ENCODE measurements at regions not wholly inside any gene's neighbourhood (a gene's known extent, or its start where the extent isn't known, plus 50 kb on each side); places are given as distances from the start of the nearest gene placed in this dataset.

- Histone ChIP-seq H2AFZ (no peak overlapping the region), H3K27ac (ENCODE audit: low read depth) (no peak overlapping the region), H4K20me1 (replicated peaks; ENCODE audit: insufficient read depth) (no peaks in the 10 kb centered on the region), H3K4me2 (no peak overlapping the region), H3K9me2 (ENCODE audit: insufficient read depth) (no peaks in the 10 kb centered on the region), H3K27me3 (ENCODE audit: insufficient read depth) (no peaks in the 10 kb centered on the region), H3K79me2 (replicated peaks; ENCODE audit: insufficient read depth) (no peaks in the 10 kb centered on the region), H3K4me3 (no peak overlapping the region), H3F3A (replicated peaks; ENCODE audit: low read depth) (no peaks in the 10 kb centered on the region), H3K4me1 (ENCODE audit: insufficient read depth) (no peaks in the 10 kb centered on the region), H3K36me3 (ENCODE audit: insufficient read depth) (no peaks in the 10 kb centered on the region)
- Mint-ChIP-seq H3K4me3 (no peak overlapping the region), H3K9me3 (peaks cover 6% of the 10 kb centered on the region; the same call in 1 of the 3 replicates), H3K27me3 (ENCODE audit: insufficient read depth, low read depth, poor library complexity) (peaks cover 2% of the 10 kb centered on the region), H3K4me1 (no peaks in the 10 kb centered on the region; the same call in 2 of the 3 replicates), H3K27ac (no peak overlapping the region), H3K36me3 (ENCODE audit: low read depth) (peaks cover 12% of the 10 kb centered on the region)
- ATAC-seq (no peak), DNase-seq (ENCODE audit: low spot score) (no peak)
- no peak for TF ChIP-seq JUNB (IDR thresholded peaks at IDR 0.05; ENCODE audit: unreplicated experiment)
- no peak for TF ChIP-seq EZH2phosphoT487 (IDR thresholded peaks at IDR 0.05; ENCODE audit: unreplicated experiment)
- TF ChIP-seq STAT1 (IDR thresholded peaks at IDR 0.05; ENCODE audit: unreplicated experiment) = no peak
These were observed 316.7 kb upstream of the HTR2C start for GRCh38 chrX:114267142-114267541.

GRCh38 chrX:114252186-114252585 lies 331.7 kb upstream of the HTR2C start:
- no peak overlapping the region for H2AFZ ChIP-seq
- DNase-seq (ENCODE audit: low spot score) = no peak
- peaks cover 2% of the 10 kb centered on the region for H3K27me3 Mint-ChIP-seq (ENCODE audit: insufficient read depth, low read depth, poor library complexity)
- H3K79me2 ChIP-seq (replicated peaks; ENCODE audit: insufficient read depth) = no peaks in the 10 kb centered on the region
- H3K27ac Mint-ChIP-seq = no peak overlapping the region; the same call in 1 of the 2 replicates
- no peak overlapping the region for H3K4me2 ChIP-seq
- no peaks in the 10 kb centered on the region for H4K20me1 ChIP-seq (replicated peaks; ENCODE audit: insufficient read depth)
- no peaks in the 10 kb centered on the region for H3F3A ChIP-seq (replicated peaks; ENCODE audit: low read depth)
- H3K36me3 ChIP-seq (ENCODE audit: insufficient read depth) = no peaks in the 10 kb centered on the region
- H3K4me3 ChIP-seq = no peak overlapping the region
- no peaks in the 10 kb centered on the region for H3K4me1 ChIP-seq (ENCODE audit: insufficient read depth)
- H3K27me3 ChIP-seq (ENCODE audit: insufficient read depth) = no peaks in the 10 kb centered on the region
- no peaks in the 10 kb centered on the region for H3K36me3 Mint-ChIP-seq (ENCODE audit: low read depth)
- H3K9me3 Mint-ChIP-seq = no peaks in the 10 kb centered on the region
- H3K4me3 Mint-ChIP-seq = no peak overlapping the region
- ATAC-seq = no peak
- no peaks in the 10 kb centered on the region for H3K9me2 ChIP-seq (ENCODE audit: insufficient read depth)
- peaks cover 3% of the 10 kb centered on the region; the same call in 2 of the 3 replicates for H3K4me1 Mint-ChIP-seq
- H3K27ac ChIP-seq (ENCODE audit: low read depth) = no peak overlapping the region
- no peak for TF ChIP-seq CTCF (conservative IDR thresholded peaks at IDR 0.05; ENCODE audit: low read depth in 2 of 2)
- no peak for TF ChIP-seq NANOG (IDR thresholded peaks at IDR 0.05; ENCODE audit: borderline replicate concordance)
- no peak for TF ChIP-seq CREB1 (CRISPR knock-in tag; IDR thresholded peaks at IDR 0.05; ENCODE audit: low read depth)
- no peak for TF ChIP-seq ZNF462 (CRISPR knock-in tag; IDR thresholded peaks at IDR 0.05)
- no peak for TF ChIP-seq JUNB (IDR thresholded peaks at IDR 0.05; ENCODE audit: unreplicated experiment)
- no peak for TF ChIP-seq EZH2 (IDR thresholded peaks at IDR 0.05; ENCODE audit: low read depth, unreplicated experiment)
- no peak for TF ChIP-seq REST (IDR thresholded peaks at IDR 0.05; ENCODE audit: unreplicated experiment)
- TF ChIP-seq ZNF114 (CRISPR knock-in tag; IDR thresholded peaks at IDR 0.05) = no peak
- no peak for TF ChIP-seq POLR2AphosphoS5 (IDR thresholded peaks at IDR 0.05; ENCODE audit: low read depth)
- no peak for TF ChIP-seq ZNF331 (CRISPR knock-in tag; IDR thresholded peaks at IDR 0.05; ENCODE audit: low read depth)
- no peak for TF ChIP-seq EZH2phosphoT487 (IDR thresholded peaks at IDR 0.05; ENCODE audit: unreplicated experiment)

Measured in GM23338 (cell line).